MM.1S (cell line): ENCODE measurements at regions not wholly inside any gene's neighbourhood (a gene's known extent, or its start where the extent isn't known, plus 50 kb on each side); places are given as distances from the start of the nearest gene placed in this dataset.

Experiments used
- EZH2 ChIP-seq: fragments of 300-600 bp; sonication (generic); optimal IDR thresholded peaks from 2 replicates; pipeline ENCODE3; 2017; ENCODE audit warnings: low read depth, mild to moderate bottlenecking, antibody characterized with exemption, low read length, mixed read lengths
- TF ChIP-seq, protein P1 (sequence below): fragments of 300-600 bp; sonication (generic); IDR thresholded peaks from 2 replicates; pipeline ENCODE4 v1.5.1; 2016; ENCODE audit warnings: antibody characterized with exemption, low read length, mixed read lengths

GRCh38 chr21:43307677-43308070 is 119.3 kb downstream of the SIK1 start:
- TF ChIP-seq, protein P1, sequence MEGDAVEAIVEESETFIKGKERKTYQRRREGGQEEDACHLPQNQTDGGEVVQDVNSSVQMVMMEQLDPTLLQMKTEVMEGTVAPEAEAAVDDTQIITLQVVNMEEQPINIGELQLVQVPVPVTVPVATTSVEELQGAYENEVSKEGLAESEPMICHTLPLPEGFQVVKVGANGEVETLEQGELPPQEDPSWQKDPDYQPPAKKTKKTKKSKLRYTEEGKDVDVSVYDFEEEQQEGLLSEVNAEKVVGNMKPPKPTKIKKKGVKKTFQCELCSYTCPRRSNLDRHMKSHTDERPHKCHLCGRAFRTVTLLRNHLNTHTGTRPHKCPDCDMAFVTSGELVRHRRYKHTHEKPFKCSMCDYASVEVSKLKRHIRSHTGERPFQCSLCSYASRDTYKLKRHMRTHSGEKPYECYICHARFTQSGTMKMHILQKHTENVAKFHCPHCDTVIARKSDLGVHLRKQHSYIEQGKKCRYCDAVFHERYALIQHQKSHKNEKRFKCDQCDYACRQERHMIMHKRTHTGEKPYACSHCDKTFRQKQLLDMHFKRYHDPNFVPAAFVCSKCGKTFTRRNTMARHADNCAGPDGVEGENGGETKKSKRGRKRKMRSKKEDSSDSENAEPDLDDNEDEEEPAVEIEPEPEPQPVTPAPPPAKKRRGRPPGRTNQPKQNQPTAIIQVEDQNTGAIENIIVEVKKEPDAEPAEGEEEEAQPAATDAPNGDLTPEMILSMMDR = no peak
- TF ChIP-seq EZH2 = no peak
